Pancreas (tissue), 10 donors: ENCODE measurements at regions not wholly inside any gene's neighbourhood (a gene's known extent, or its start where the extent isn't known, plus 50 kb on each side); places are given as distances from the start of the nearest gene placed in this dataset.

Experiments
- ATAC-seq, 4 donors: fragments of 200-7000 bp; cut with Tn5 transposase; one replicate each; pipeline versions ENCODE4 v1.8.0 to v1.9.1; 2020; ENCODE audit warnings: mild to moderate bottlenecking in 4 of 4, moderate library complexity in 4 of 4
- DNase-seq, 6 donors: peaks; one replicate each; pipeline ENCODE4 v3.0.0-alpha.2; 2020
- FAIRE-seq: peaks from 2 replicates; lab custom pipeline; 2012; peaks lifted over from hg19 to GRCh38; lab: Jason Lieb, UNC
- H3K27ac ChIP-seq, 4 donors: fragments of 200-600 bp; sonication (generic); 1 replicate in 3 of 4; 2 replicates in 1 of 4; pipeline versions ENCODE4 v1.5.0 to v1.8.0; 2020
- H3K27me3 ChIP-seq, 4 donors: fragments of 200-600 bp; one replicate each; pipeline ENCODE4 v1.8.0; 2021
- H3K36me3 ChIP-seq, 3 donors: fragments of 200-600 bp; sonication (generic) in 1 of 3; one replicate each; pipeline versions ENCODE4 v1.5.0 to v1.8.0; 2020 to 2021
- H3K4me1 ChIP-seq, 3 donors: fragments of 200-600 bp; one replicate each; pipeline ENCODE4 v1.8.0; 2021
- H3K4me3 ChIP-seq, 4 donors: fragments of 200-600 bp; sonication (generic) in 2 of 4; one replicate each; pipeline versions ENCODE4 v1.5.0 to v1.8.0; 2020 to 2021
- H3K9me3 ChIP-seq, 4 donors: fragments of 200-600 bp; one replicate each; pipeline ENCODE4 v1.8.0; 2021
- WGBS, 2 donors: extraction: QIAGEN DNeasy Blood & Tissue Kit; methylation state at CpG; one replicate each; pipeline ENCODE4 v1.1.7; 2013; 5-methylcytosine and 5-hydroxymethylcytosine counted together
- intact Hi-C, 3 donors: fragments of 100-400 bp; cut with DNase I; formaldehyde crosslinking; loops; one replicate each; pipeline versions ENCODE4 v1.11.1 to v1.14.2; 2022
- TF ChIP-seq, protein P1 (sequence below), 4 donors: fragments of 200-600 bp; sonication (generic) in 3 of 4; IDR thresholded peaks; one replicate each; pipeline versions ENCODE4 v1.5.0 to v1.8.0; 2021; ENCODE audit warnings: antibody characterized with exemption in 4 of 4
- donor health status: healthy with polysubstance abuse.
- donor health status: DM: no; HTN: no; CAD: no; lungs with moderate emphysema.
- donor health status: DM: no; HTN: no; CAD: no.
- donor health status: control.
- donor health status: control.
- donor health status: Bipolar disorder and iron deficiency.
- donor health status: DM: yes; HTN: yes; CAD: no.
- donor health status: DM: no; HTN: no; CAD: no.
- donor health status: DM: no; HTN: no; CAD: no.
- donor health status: DM: yes; HTN: yes; CAD: no.

DNA sequence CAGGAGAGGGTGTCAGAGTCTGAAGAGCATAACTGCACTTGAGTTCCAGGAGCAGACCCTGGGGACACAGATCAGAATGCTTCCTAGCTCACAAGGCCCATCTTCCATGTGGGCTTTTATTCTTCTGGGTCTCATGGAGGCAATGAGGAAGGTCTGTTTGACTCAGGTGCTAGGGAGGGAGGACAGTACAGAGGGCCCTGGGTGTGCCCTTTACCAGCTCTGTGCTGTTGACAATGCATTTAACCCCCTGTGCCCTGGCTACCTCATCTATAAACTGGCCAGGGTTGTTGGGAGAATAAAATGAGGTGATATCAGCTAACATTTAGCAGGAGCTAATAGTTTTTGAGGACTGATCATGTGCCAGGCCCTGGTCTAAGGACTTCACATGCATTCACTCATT, 318.0 kb downstream of the DMAC1 start:
- H3K4me1 ChIP-seq = no peaks in the 10 kb centered on the region
- no peak overlapping the region for H3K27ac ChIP-seq
- DNase-seq (no peak), ATAC-seq (no peak), FAIRE-seq (no peak)
- H3K36me3 ChIP-seq = no peaks in the 10 kb centered on the region
- H3K4me3 ChIP-seq = no peak overlapping the region
- no peaks in the 10 kb centered on the region for H3K9me3 ChIP-seq
- TF ChIP-seq, protein P1, sequence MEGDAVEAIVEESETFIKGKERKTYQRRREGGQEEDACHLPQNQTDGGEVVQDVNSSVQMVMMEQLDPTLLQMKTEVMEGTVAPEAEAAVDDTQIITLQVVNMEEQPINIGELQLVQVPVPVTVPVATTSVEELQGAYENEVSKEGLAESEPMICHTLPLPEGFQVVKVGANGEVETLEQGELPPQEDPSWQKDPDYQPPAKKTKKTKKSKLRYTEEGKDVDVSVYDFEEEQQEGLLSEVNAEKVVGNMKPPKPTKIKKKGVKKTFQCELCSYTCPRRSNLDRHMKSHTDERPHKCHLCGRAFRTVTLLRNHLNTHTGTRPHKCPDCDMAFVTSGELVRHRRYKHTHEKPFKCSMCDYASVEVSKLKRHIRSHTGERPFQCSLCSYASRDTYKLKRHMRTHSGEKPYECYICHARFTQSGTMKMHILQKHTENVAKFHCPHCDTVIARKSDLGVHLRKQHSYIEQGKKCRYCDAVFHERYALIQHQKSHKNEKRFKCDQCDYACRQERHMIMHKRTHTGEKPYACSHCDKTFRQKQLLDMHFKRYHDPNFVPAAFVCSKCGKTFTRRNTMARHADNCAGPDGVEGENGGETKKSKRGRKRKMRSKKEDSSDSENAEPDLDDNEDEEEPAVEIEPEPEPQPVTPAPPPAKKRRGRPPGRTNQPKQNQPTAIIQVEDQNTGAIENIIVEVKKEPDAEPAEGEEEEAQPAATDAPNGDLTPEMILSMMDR (IDR thresholded peaks at IDR 0.05) = no peak
- no peaks in the 10 kb centered on the region for H3K27me3 ChIP-seq
- intact Hi-C loops = no loop called here

DNA sequence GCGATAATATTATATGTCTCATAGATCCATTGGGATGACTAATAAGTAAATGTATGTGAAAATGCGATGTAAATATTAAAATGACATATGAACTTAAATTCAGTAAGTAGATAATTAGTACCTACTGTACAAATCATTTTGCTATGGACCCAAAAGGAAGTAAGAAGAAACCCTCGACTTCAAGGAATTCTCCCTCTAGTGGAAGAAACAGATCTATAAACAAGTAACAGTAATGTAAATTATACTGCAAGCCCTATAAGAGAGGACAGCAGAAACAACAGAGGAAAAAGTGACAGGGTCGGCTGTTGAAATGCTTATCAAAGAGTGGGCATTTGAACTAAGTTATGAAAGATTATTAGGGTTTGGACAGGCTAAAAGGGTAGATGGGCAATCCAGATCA, 320.3 kb downstream of the DMAC1 start:
- no peaks in the 10 kb centered on the region for H3K36me3 ChIP-seq
- 62% methylated on average over 4 of the region's 4 CpGs for WGBS, 2 donors
- FAIRE-seq (no peak), ATAC-seq (no peak), DNase-seq (no peak)
- TF ChIP-seq, protein P1 (IDR thresholded peaks at IDR 0.05) = no peak
- H3K27me3 ChIP-seq = no peaks in the 10 kb centered on the region
- no peak overlapping the region for H3K27ac ChIP-seq
- H3K4me1 ChIP-seq = no peaks in the 10 kb centered on the region
- intact Hi-C loops = no loop called here
- H3K9me3 ChIP-seq = no peaks in the 10 kb centered on the region
- H3K4me3 ChIP-seq = no peak overlapping the region

DNA sequence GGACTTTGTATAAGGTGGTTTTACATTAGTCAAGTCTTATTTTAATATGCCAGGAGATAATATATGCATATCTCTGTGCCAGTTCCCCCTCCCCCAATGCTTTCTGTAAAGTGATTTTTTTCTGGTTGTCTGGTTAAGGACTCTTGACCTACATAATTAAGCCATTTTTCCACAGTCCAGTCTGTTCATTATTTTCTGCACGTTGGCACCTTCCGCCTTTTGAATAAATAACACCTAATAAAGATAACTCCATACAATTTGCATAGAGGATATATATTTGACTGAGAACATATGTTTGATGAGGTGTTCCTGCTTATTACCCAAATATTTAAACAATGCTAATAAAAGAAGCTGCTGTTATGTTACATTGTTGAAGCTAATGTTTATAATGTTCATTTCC, 320.9 kb downstream of the DMAC1 start:
- Histone ChIP-seq H3K27me3 (no peaks in the 10 kb centered on the region), H3K27ac (no peak overlapping the region), H3K36me3 (no peaks in the 10 kb centered on the region), H3K4me3 (no peak overlapping the region), H3K4me1 (no peaks in the 10 kb centered on the region), H3K9me3 (no peaks in the 10 kb centered on the region)
- TF ChIP-seq, protein P1 (IDR thresholded peaks at IDR 0.05) = no peak
- WGBS, 2 donors = 78 to 79% methylated on average over 2 of the region's 2 CpGs
- DNase-seq (no peak), FAIRE-seq (no peak), ATAC-seq (no peak)
- intact Hi-C loops = no loop called here

GRCh38 chr9:7467186-7467585, 332.4 kb downstream of the DMAC1 start:
- Histone ChIP-seq H3K27me3 (no peaks in the 10 kb centered on the region), H3K36me3 (no peaks in the 10 kb centered on the region), H3K9me3 (no peaks in the 10 kb centered on the region), H3K4me1 (no peaks in the 10 kb centered on the region), H3K27ac (no peak overlapping the region), H3K4me3 (no peak overlapping the region)
- no peak for ATAC-seq
- DNase-seq = no peak
- WGBS, 2 donors = 51 to 65% methylated on average over 2 of the region's 2 CpGs
- intact Hi-C loops = no loop called here
- TF ChIP-seq, protein P1 (IDR thresholded peaks at IDR 0.05) = no peak
- no peak for FAIRE-seq

GRCh38 chr9:7461791-7462190, 337.8 kb downstream of the DMAC1 start:
- intact Hi-C loops = no loop called here
- whole genome bisulfite sequencing, 2 donors = 66% methylated on average over 4 of the region's 4 CpGs
- H3K27ac ChIP-seq = no peak overlapping the region
- no peaks in the 10 kb centered on the region for H3K36me3 ChIP-seq
- FAIRE-seq = no peak
- H3K27me3 ChIP-seq = no peaks in the 10 kb centered on the region
- no peak overlapping the region for H3K4me3 ChIP-seq
- DNase-seq = no peak
- no peak for ATAC-seq
- H3K9me3 ChIP-seq = no peaks in the 10 kb centered on the region
- TF ChIP-seq, protein P1 (IDR thresholded peaks at IDR 0.05) = no peak
- no peaks in the 10 kb centered on the region for H3K4me1 ChIP-seq
